SK-N-SH (cell line): ENCODE measurements at regions not wholly inside any gene's neighbourhood (a gene's known extent, or its start where the extent isn't known, plus 50 kb on each side); places are given as distances from the start of the nearest gene placed in this dataset.

Experiments used
- CTCF ChIA-PET: fragments of 300-600, 350-600 bp; formaldehyde crosslinking; extraction: SDS; loops from one replicate; lab custom pipeline; 2021; lab: Yijun Ruan, JAX
- POLR2A ChIA-PET: fragments of 350-600 bp; sonication (Branson Sonifier 250); formaldehyde crosslinking; extraction: SDS; loops from one replicate; lab custom pipeline; 2020; ENCODE audit warnings: antibody characterized with exemption, inconsistent platforms; lab: Yijun Ruan, JAX
- DNase-seq: peaks from one replicate; pipeline ENCODE4 v3.0.0; 2012
- H2AFZ ChIP-seq: fragments of 200-600 bp; sonication (generic); 2 replicates; pipeline ENCODE4 v1.8.1; 2016; ENCODE audit warnings: antibody characterized with exemption, mild to moderate bottlenecking, low read depth
- H3F3A ChIP-seq: fragments of 200-600 bp; sonication (generic); replicated peaks from 2 replicates; pipeline ENCODE3; 2016; ENCODE audit warnings: antibody characterized with exemption, mild to moderate bottlenecking; ENCODE audit not compliant: insufficient read depth
- H3K27ac ChIP-seq, 2 experiments: fragments of 200-500 bp in 1 of 2; fragments of 200-600 bp in 1 of 2; sonication (Bioruptor generic) in 1 of 2; sonication (generic), shearing (Covaris generic) in 1 of 2; 2 replicates each; pipeline versions ENCODE4 v1.5.1 to v1.6.1; 2014 to 2016; ENCODE audit warnings: low read depth in 2 of 2, inconsistent platforms in 1 of 2, low read length in 1 of 2, mild to moderate bottlenecking in 1 of 2, mixed read lengths in 1 of 2
- H3K27me3 ChIP-seq: fragments of 200-600 bp; sonication (generic), shearing (Covaris generic); 2 replicates; pipeline ENCODE4 v1.6.1; 2016; ENCODE audit warnings: mixed run types; ENCODE audit not compliant: insufficient read depth
- H3K36me3 ChIP-seq, 2 experiments: fragments of 200-500 bp in 1 of 2; fragments of 200-600 bp in 1 of 2; sonication (Bioruptor generic) in 1 of 2; sonication (generic) in 1 of 2; replicated peaks in 1 of 2; 2 replicates each; pipeline versions ENCODE3 to v1.5.1; 2014 to 2016; ENCODE audit warnings: low read length in 1 of 2, mild to moderate bottlenecking in 1 of 2; ENCODE audit not compliant: insufficient read depth in 2 of 2, control insufficient read depth in 1 of 2
- H3K4me1 ChIP-seq, 2 experiments: fragments of 200-500 bp in 1 of 2; fragments of 200-600 bp in 1 of 2; sonication (Bioruptor generic) in 1 of 2; sonication (generic), shearing (Covaris generic) in 1 of 2; 2 replicates each; pipeline versions ENCODE4 v1.5.1 to v1.6.1; 2014 to 2016; ENCODE audit warnings: low read depth in 1 of 2, low read length in 1 of 2, mixed run types in 1 of 2; ENCODE audit not compliant: insufficient read depth in 2 of 2, control insufficient read depth in 1 of 2
- H3K4me2 ChIP-seq: fragments of 200-600 bp; sonication (generic), shearing (Covaris generic); 2 replicates; pipeline ENCODE4 v1.6.1; 2017; ENCODE audit warnings: mixed run types
- H3K4me3 ChIP-seq, 2 experiments: fragments of 200-500 bp in 1 of 2; fragments of 200-600 bp in 1 of 2; sonication (Bioruptor generic) in 1 of 2; sonication (generic), shearing (Covaris generic) in 1 of 2; 2 replicates each; pipeline versions ENCODE4 v1.5.1 to v1.8.1; 2014 to 2016; ENCODE audit warnings: low read depth in 2 of 2, inconsistent platforms in 1 of 2, low read length in 1 of 2, mild to moderate bottlenecking in 1 of 2, mixed read lengths in 1 of 2, moderate library complexity in 1 of 2
- H3K79me2 ChIP-seq: fragments of 200-600 bp; sonication (generic); 2 replicates; pipeline ENCODE4 v1.8.1; 2017; ENCODE audit warnings: mild to moderate bottlenecking; ENCODE audit not compliant: insufficient read depth
- H3K9ac ChIP-seq: fragments of 200-600 bp; sonication (generic); 2 replicates; pipeline ENCODE4 v1.6.1; 2017; ENCODE audit warnings: mixed run types
- H3K9me2 ChIP-seq: fragments of 200-600 bp; sonication (generic); 2 replicates; pipeline ENCODE4 v1.6.1; 2017; ENCODE audit warnings: mixed run types
- H3K9me3 ChIP-seq: fragments of 200-600 bp; sonication (generic); 2 replicates; pipeline ENCODE4 v1.6.1; 2017; ENCODE audit warnings: mixed run types, mild to moderate bottlenecking, moderate library complexity
- H4K20me1 ChIP-seq: fragments of 200-600 bp; sonication (generic); 2 replicates; pipeline ENCODE4 v1.6.1; 2017; ENCODE audit warnings: mild to moderate bottlenecking, mixed run types; ENCODE audit not compliant: insufficient read depth
- EZH2phosphoT487 ChIP-seq: fragments of 200-600 bp; sonication (generic); IDR thresholded peaks from 2 replicates; pipeline ENCODE4 v1.6.1; 2017; ENCODE audit warnings: low read depth, mixed run types, mild to moderate bottlenecking, antibody characterized with exemption, moderate library complexity, borderline replicate concordance
- FOSL2 ChIP-seq: IDR thresholded peaks from 2 replicates; pipeline ENCODE4 v1.4.0; 2012; ENCODE audit warnings: low read depth, mild to moderate bottlenecking, moderate library complexity, borderline replicate concordance
- FOXJ3 ChIP-seq: sonication (generic); formaldehyde crosslinking; IDR thresholded peaks from 2 replicates; pipeline ENCODE4 v1.5.1; 2020; ENCODE audit warnings: mild to moderate bottlenecking, missing genetic modification reagents
- FOXM1 ChIP-seq: IDR thresholded peaks from 2 replicates; pipeline ENCODE4 v1.4.0; 2012; ENCODE audit warnings: low read depth, mild to moderate bottlenecking
- GABPA ChIP-seq: IDR thresholded peaks from 2 replicates; pipeline ENCODE4 v1.4.0; 2012; ENCODE audit warnings: low read depth, mild to moderate bottlenecking
- GATA2 ChIP-seq: sonication (generic); formaldehyde crosslinking; IDR thresholded peaks from 2 replicates; pipeline ENCODE4 v1.5.0; 2020; ENCODE audit warnings: mild to moderate bottlenecking, missing genetic modification reagents
- IRF3 ChIP-seq: fragments of 150-350 bp; IDR thresholded peaks from 2 replicates; pipeline ENCODE4 v1.6.1; 2016; ENCODE audit warnings: mild to moderate bottlenecking, low read depth, low read length
- JUND ChIP-seq: IDR thresholded peaks from 2 replicates; pipeline ENCODE4 v1.4.0; 2012
- MAX ChIP-seq: IDR thresholded peaks from 2 replicates; pipeline ENCODE4 v1.4.0; 2012; ENCODE audit warnings: low read depth
- MXI1 ChIP-seq: IDR thresholded peaks from 2 replicates; pipeline ENCODE4 v1.6.1; 2012; ENCODE audit warnings: mild to moderate bottlenecking, low read depth, low read length, improper control_type of control experiment
- NRF1 ChIP-seq: IDR thresholded peaks from 2 replicates; pipeline ENCODE4 v1.6.1; 2012; ENCODE audit warnings: low read depth, mild to moderate bottlenecking, low read length
- PBX3 ChIP-seq: IDR thresholded peaks from 2 replicates; pipeline ENCODE4; 2012
- RAD21 ChIP-seq: IDR thresholded peaks from 2 replicates; pipeline ENCODE4 v1.6.1; 2012; ENCODE audit warnings: mild to moderate bottlenecking, low read length
- REST ChIP-seq: IDR thresholded peaks from 2 replicates; pipeline ENCODE4 v1.6.1; 2012; ENCODE audit warnings: mild to moderate bottlenecking, low read depth, low read length, moderate library complexity
- RFX5 ChIP-seq: IDR thresholded peaks from 2 replicates; pipeline ENCODE4 v1.6.1; 2012; ENCODE audit warnings: mild to moderate bottlenecking, improper control_type of control experiment, low read length
- RXRA ChIP-seq: IDR thresholded peaks from 2 replicates; pipeline ENCODE4 v1.4.0; 2012; ENCODE audit warnings: low read depth, mild to moderate bottlenecking, borderline replicate concordance
- TAF1 ChIP-seq: IDR thresholded peaks from 2 replicates; pipeline ENCODE4 v1.6.1; 2012; ENCODE audit warnings: low read depth, mild to moderate bottlenecking, low read length, moderate library complexity, borderline replicate concordance
- USF2 ChIP-seq: fragments of 150-350 bp; IDR thresholded peaks from 2 replicates; pipeline ENCODE4 v1.6.1; 2017; ENCODE audit warnings: antibody characterized with exemption, low read length, low read depth, borderline replicate concordance
- YY1 ChIP-seq: IDR thresholded peaks from 2 replicates; pipeline ENCODE4 v1.4.0; 2012; ENCODE audit warnings: low read depth, mild to moderate bottlenecking
- whole genome bisulfite sequencing: methylation state at CpG from one replicate; pipeline ENCODE4 v1.1.6; 2017; ENCODE audit warnings: low lambda C conversion rate; 5-methylcytosine and 5-hydroxymethylcytosine counted together
- TF ChIP-seq, protein P1 (sequence below): IDR thresholded peaks from 2 replicates; pipeline ENCODE4 v1.4.0; 2012; ENCODE audit warnings: low read depth, borderline replicate concordance

DNA sequence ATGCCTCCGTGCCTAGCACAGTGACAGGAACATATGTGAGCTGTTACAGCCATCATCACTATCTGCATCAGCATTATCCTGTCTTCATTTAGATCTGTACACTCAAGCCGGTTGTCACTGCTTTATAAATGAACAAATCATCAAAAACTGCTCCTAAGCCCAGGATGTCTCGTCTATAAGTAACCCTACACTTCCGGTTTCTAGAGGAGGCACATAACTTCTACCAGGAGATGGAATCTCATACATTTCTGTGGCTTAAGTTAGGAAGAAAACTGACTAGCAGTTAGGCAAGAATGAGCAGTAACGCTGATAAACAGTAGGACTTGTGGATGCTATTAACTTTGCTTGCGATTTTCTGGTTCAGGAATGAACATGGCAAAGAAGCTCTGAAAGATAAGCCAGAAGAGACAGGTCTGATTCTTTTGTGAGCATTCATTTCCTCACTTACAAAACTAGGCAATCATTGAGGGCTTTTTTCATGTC is 1199.2 kb downstream of the SORCS3 start:
- H3K79me2 ChIP-seq: no peaks in the 10 kb centered on the region
- no peaks in the 10 kb centered on the region for H3K9me2 ChIP-seq
- no peaks in the 10 kb centered on the region for H3K36me3 ChIP-seq
- no peak overlapping the region for H3K4me2 ChIP-seq
- CTCF ChIA-PET: no interaction called here
- H3F3A ChIP-seq: no peaks in the 10 kb centered on the region
- 31% methylated on average over 6 of the region's 6 CpGs for WGBS
- POLR2A ChIA-PET: no interaction called here
- no peak overlapping the region for H2AFZ ChIP-seq
- no peaks in the 10 kb centered on the region for H4K20me1 ChIP-seq
- H3K4me1 ChIP-seq: no peaks in the 10 kb centered on the region; a peak in 2 of 4 replicates
- no peak for DNase-seq
- TF ChIP-seq IRF3: no peak
- no peak for TF ChIP-seq EZH2phosphoT487
- TF ChIP-seq PBX3: no peak
- no peak for TF ChIP-seq FOXJ3 (CRISPR knock-in tag)
- TF ChIP-seq TAF1: no peak
- TF ChIP-seq MXI1: no peak
- TF ChIP-seq, protein P1, sequence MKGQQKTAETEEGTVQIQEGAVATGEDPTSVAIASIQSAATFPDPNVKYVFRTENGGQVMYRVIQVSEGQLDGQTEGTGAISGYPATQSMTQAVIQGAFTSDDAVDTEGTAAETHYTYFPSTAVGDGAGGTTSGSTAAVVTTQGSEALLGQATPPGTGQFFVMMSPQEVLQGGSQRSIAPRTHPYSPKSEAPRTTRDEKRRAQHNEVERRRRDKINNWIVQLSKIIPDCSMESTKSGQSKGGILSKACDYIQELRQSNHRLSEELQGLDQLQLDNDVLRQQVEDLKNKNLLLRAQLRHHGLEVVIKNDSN: no peak
- TF ChIP-seq, all 33 proteins: peak for 0
- Histone ChIP-seq H3K27me3 (no peaks in the 10 kb centered on the region), H3K27ac (no peak overlapping the region), H3K4me3 (no peak overlapping the region), H3K9me3 (no peaks in the 10 kb centered on the region), H3K9ac (no peak overlapping the region)

DNA sequence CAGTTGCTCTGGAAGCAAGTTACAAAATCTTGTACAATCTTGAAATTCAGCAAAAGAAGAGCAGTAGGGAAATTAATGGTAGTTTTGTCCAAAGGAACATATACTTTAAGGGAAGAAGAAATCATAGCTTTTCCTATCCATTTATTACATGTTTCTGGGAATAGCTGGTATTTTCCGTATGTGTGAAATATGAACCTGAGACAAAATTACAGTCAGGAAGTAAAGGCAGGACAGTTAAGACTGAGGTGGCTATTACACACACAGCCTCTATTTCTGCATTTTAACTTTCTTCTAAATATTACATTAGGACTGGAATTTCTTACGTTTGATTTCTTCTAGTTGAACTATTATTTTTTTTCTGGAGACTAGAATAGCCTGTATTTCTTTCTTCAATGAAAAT is 1197.3 kb downstream of the SORCS3 start:
- Histone ChIP-seq H3K27me3 (no peaks in the 10 kb centered on the region), H3K4me3 (no peak overlapping the region), H3F3A (no peaks in the 10 kb centered on the region), H3K27ac (no peak overlapping the region), H3K79me2 (no peaks in the 10 kb centered on the region), H3K9me2 (no peaks in the 10 kb centered on the region), H3K36me3 (no peaks in the 10 kb centered on the region), H3K9me3 (no peaks in the 10 kb centered on the region), H3K4me1 (no peaks in the 10 kb centered on the region; a peak in 2 of 4 replicates), H4K20me1 (no peaks in the 10 kb centered on the region), H2AFZ (no peak overlapping the region), H3K9ac (no peak overlapping the region), H3K4me2 (no peak overlapping the region)
- DNase-seq: no peak
- ChIA-PET CTCF (no interaction called here), POLR2A (no interaction called here)
- WGBS: 35% methylated on average over 2 of the region's 2 CpGs
- TF ChIP-seq MXI1 (no peak), RXRA (no peak), FOSL2 (no peak), RAD21 (no peak), USF2 (no peak), FOXJ3 (CRISPR knock-in tag) (no peak), MAX (no peak), GABPA (no peak), RFX5 (no peak), GATA2 (no peak), JUND (no peak), YY1 (no peak), FOXM1 (no peak), NRF1 (no peak), REST (no peak)
- TF ChIP-seq, protein P1: no peak
